H1 (cell line): ENCODE measurements at regions not wholly inside any gene's neighbourhood (a gene's known extent, or its start where the extent isn't known, plus 50 kb on each side); places are given as distances from the start of the nearest gene placed in this dataset.

Source experiments
- CTCF ChIA-PET: fragments of 300-600 bp; sonication (Branson Sonifier 250); formaldehyde crosslinking; loops from one replicate; lab custom pipeline; 2021; ENCODE audit not compliant: partially characterized antibody; lab: Charles Lee
- POLR2A ChIA-PET: fragments of 300-600 bp; sonication (Branson Sonifier 250); formaldehyde crosslinking; loops from one replicate; lab custom pipeline; 2021; ENCODE audit warnings: inconsistent platforms; ENCODE audit not compliant: partially characterized antibody; lab: Charles Lee
- DNase-seq, 2 experiments: peaks; one replicate each; pipeline versions ENCODE4 v3.0.0 to v3.0.0-alpha.2; 2010 to 2022; ENCODE audit warnings: low spot score in 2 of 2, low read depth in 1 of 2, mixed read lengths in 1 of 2
- FAIRE-seq: peaks from 2 replicates; lab custom pipeline; 2011; peaks lifted over from hg19 to GRCh38; lab: Jason Lieb, UNC
- H2AFZ ChIP-seq: 2 replicates; pipeline ENCODE4 v1.8.1; 2012; ENCODE audit warnings: low read length, inconsistent platforms
- H2AK5ac ChIP-seq: 2 replicates; pipeline ENCODE4 v1.6.1; 2013; ENCODE audit warnings: low read depth, low read length
- H2BK120ac ChIP-seq: replicated peaks from 2 replicates; pipeline ENCODE3; 2013; ENCODE audit warnings: low read depth, low read length, inconsistent platforms
- H2BK12ac ChIP-seq: 2 replicates; pipeline ENCODE4 v1.6.1; 2013; ENCODE audit warnings: low read depth, low read length
- H2BK15ac ChIP-seq: 2 replicates; pipeline ENCODE4 v1.6.1; 2013; ENCODE audit warnings: low read length
- H2BK20ac ChIP-seq: 2 replicates; pipeline ENCODE4 v1.6.1; 2013; ENCODE audit warnings: low read length
- H2BK5ac ChIP-seq: 2 replicates; pipeline ENCODE4 v1.6.1; 2013; ENCODE audit warnings: low read depth, low read length
- H3K14ac ChIP-seq: 2 replicates; pipeline ENCODE4 v1.6.1; 2013; ENCODE audit warnings: inconsistent platforms; ENCODE audit not compliant: insufficient read length
- H3K18ac ChIP-seq: 2 replicates; pipeline ENCODE4 v1.6.1; 2013; ENCODE audit warnings: low read length; ENCODE audit errors: extremely low read depth
- H3K23ac ChIP-seq: 2 replicates; pipeline ENCODE4 v1.6.1; 2013; ENCODE audit warnings: inconsistent platforms; ENCODE audit not compliant: insufficient read length
- H3K23me2 ChIP-seq: 2 replicates; pipeline ENCODE4 v1.6.1; 2013; ENCODE audit warnings: low read depth, low read length
- H3K27ac ChIP-seq: 2 replicates; pipeline ENCODE4 v1.6.1; 2011; ENCODE audit warnings: low read depth, low read length, inconsistent platforms
- H3K27me3 ChIP-seq, 4 experiments: replicated peaks in 1 of 4; 1 replicate in 1 of 4; 2 replicates in 3 of 4; pipeline versions ENCODE4 v1.6.1 to v1.8.1; 2011 to 2013; ENCODE audit warnings: low read length in 3 of 4, mild to moderate bottlenecking in 3 of 4, inconsistent platforms in 2 of 4, mixed read lengths in 2 of 4, moderate library complexity in 1 of 4; ENCODE audit not compliant: control insufficient read depth in 3 of 4, insufficient read depth in 3 of 4; ENCODE audit errors: extremely low read depth in 1 of 4
- H3K36me3 ChIP-seq, 4 experiments: 2 replicates each; pipeline versions ENCODE4 v1.6.1 to v1.8.1; 2011 to 2013; ENCODE audit warnings: mild to moderate bottlenecking in 4 of 4, low read length in 3 of 4, moderate library complexity in 2 of 4, control low read depth in 1 of 4, inconsistent platforms in 1 of 4; ENCODE audit not compliant: insufficient read depth in 4 of 4, control insufficient read depth in 2 of 4
- H3K4ac ChIP-seq: replicated peaks from 2 replicates; pipeline ENCODE3; 2013; ENCODE audit warnings: low read length, low read depth, mixed read lengths, inconsistent platforms; ENCODE audit not compliant: insufficient read length
- H3K4me1 ChIP-seq, 4 experiments: replicated peaks in 1 of 4; 1 replicate in 1 of 4; 2 replicates in 3 of 4; pipeline versions ENCODE4 v1.6.1 to v1.8.1; 2011 to 2013; ENCODE audit warnings: low read length in 3 of 4, inconsistent platforms in 2 of 4, mixed read lengths in 1 of 4; ENCODE audit not compliant: insufficient read depth in 4 of 4, control insufficient read depth in 3 of 4
- H3K4me2 ChIP-seq, 2 experiments: 2 replicates each; pipeline versions ENCODE4 v1.6.1 to v1.8.1; 2011 to 2013; ENCODE audit warnings: low read depth in 2 of 2, low read length in 2 of 2, control low read depth in 1 of 2, inconsistent platforms in 1 of 2, mild to moderate bottlenecking in 1 of 2; ENCODE audit not compliant: insufficient read depth in 1 of 2
- H3K4me3 ChIP-seq, 4 experiments: fragments of 200-600, 300-600 bp in 1 of 4; sonication (generic), shearing (Covaris generic), sonication (Bioruptor Twin) in 1 of 4; 2 replicates each; pipeline versions ENCODE4 v1.5.1 to v1.8.1; 2011 to 2016; ENCODE audit warnings: low read length in 4 of 4, low read depth in 3 of 4, control low read depth in 2 of 4, inconsistent platforms in 2 of 4, mild to moderate bottlenecking in 2 of 4, mixed read lengths in 1 of 4, moderate library complexity in 1 of 4; ENCODE audit not compliant: insufficient read depth in 2 of 4; ENCODE audit errors: extremely low read depth in 1 of 4
- H3K56ac ChIP-seq: replicated peaks from 2 replicates; pipeline ENCODE3; 2013; ENCODE audit warnings: low read depth, mild to moderate bottlenecking, mixed read lengths, low read length, inconsistent platforms; ENCODE audit not compliant: insufficient read length
- H3K79me1 ChIP-seq: 2 replicates; pipeline ENCODE4 v1.6.1; 2013; ENCODE audit warnings: low read depth, low read length, control low read depth
- H3K79me2 ChIP-seq, 2 experiments: 2 replicates each; pipeline versions ENCODE4 v1.6.1 to v1.8.1; 2012 to 2013; ENCODE audit warnings: low read length in 2 of 2, mild to moderate bottlenecking in 2 of 2, inconsistent platforms in 1 of 2; ENCODE audit not compliant: insufficient read depth in 2 of 2, control insufficient read depth in 1 of 2
- H3K9ac ChIP-seq, 4 experiments: replicated peaks in 1 of 4; 1 replicate in 1 of 4; 2 replicates in 3 of 4; pipeline versions ENCODE4 v1.6.1 to v1.8.1; 2011 to 2013; ENCODE audit warnings: low read depth in 3 of 4, low read length in 3 of 4, control low read depth in 2 of 4, mild to moderate bottlenecking in 2 of 4, moderate library complexity in 2 of 4, inconsistent platforms in 1 of 4; ENCODE audit errors: extremely low read depth in 1 of 4
- H3K9me3 ChIP-seq, 2 experiments: 2 replicates each; pipeline versions ENCODE4 v1.6.1 to v1.8.1; 2012 to 2013; ENCODE audit warnings: mild to moderate bottlenecking in 2 of 2, moderate library complexity in 2 of 2, control low read depth in 1 of 2, inconsistent platforms in 1 of 2, low read depth in 1 of 2, low read length in 1 of 2, mixed read lengths in 1 of 2; ENCODE audit not compliant: insufficient read depth in 2 of 2
- H4K20me1 ChIP-seq, 2 experiments: replicated peaks in 1 of 2; 2 replicates each; pipeline versions ENCODE3 to v1.8.1; 2011 to 2013; ENCODE audit warnings: inconsistent platforms in 2 of 2, low read length in 2 of 2, mild to moderate bottlenecking in 1 of 2; ENCODE audit not compliant: insufficient read depth in 2 of 2, control insufficient read depth in 1 of 2
- H4K5ac ChIP-seq: 2 replicates; pipeline ENCODE4 v1.6.1; 2013; ENCODE audit warnings: low read length, low read depth, mixed read lengths, inconsistent platforms; ENCODE audit not compliant: insufficient read length
- H4K8ac ChIP-seq: 2 replicates; pipeline ENCODE4 v1.8.0; 2013; ENCODE audit warnings: mild to moderate bottlenecking, moderate library complexity, low read length, inconsistent platforms; ENCODE audit not compliant: insufficient read depth; ENCODE audit errors: extremely low read depth
- H4K91ac ChIP-seq: replicated peaks from 2 replicates; pipeline ENCODE3; 2013; ENCODE audit warnings: low read length, mixed read lengths, inconsistent platforms; ENCODE audit not compliant: insufficient read length
- ASH2L ChIP-seq: fragments of 200-600, 300-600 bp; sonication (generic); IDR thresholded peaks from one replicate; pipeline ENCODE4 v1.7.1; 2017; ENCODE audit warnings: low read length
- ATF2 ChIP-seq: IDR thresholded peaks from 2 replicates; pipeline ENCODE4 v1.6.1; 2012; ENCODE audit warnings: low read length, inconsistent platforms
- CBX5 ChIP-seq: fragments of 300-800, 300-1000 bp; sonication (generic); IDR thresholded peaks from 2 replicates; pipeline ENCODE4 v1.7.1; 2016; ENCODE audit warnings: antibody characterized with exemption, low read length, low read depth
- CBX8 ChIP-seq: fragments of 300-800, 300-1000 bp; sonication (generic); IDR thresholded peaks from 2 replicates; pipeline ENCODE4 v1.7.1; 2016; ENCODE audit warnings: low read depth, low read length, borderline replicate concordance
- CHD2 ChIP-seq: IDR thresholded peaks from 2 replicates; pipeline ENCODE4 v1.6.1; 2012; ENCODE audit warnings: low read length, improper control_type of control experiment
- FOSL1 ChIP-seq: IDR thresholded peaks from 2 replicates; pipeline ENCODE4 v1.6.1; 2011; ENCODE audit warnings: mild to moderate bottlenecking, low read depth, low read length, moderate library complexity; ENCODE audit not compliant: insufficient read depth
- KDM4A ChIP-seq: IDR thresholded peaks from one replicate; pipeline ENCODE4 v1.7.1; 2012; ENCODE audit warnings: low read depth, mild to moderate bottlenecking, moderate library complexity, low read length, inconsistent platforms; ENCODE audit not compliant: severe bottlenecking
- KDM5A ChIP-seq: fragments of 200-600 bp; IDR thresholded peaks from 2 replicates; pipeline ENCODE4 v1.7.1; 2012; ENCODE audit warnings: mild to moderate bottlenecking, low read length, inconsistent platforms, mixed read lengths
- POLR2AphosphoS5 ChIP-seq: IDR thresholded peaks from 2 replicates; pipeline ENCODE4 v1.6.1; 2011; ENCODE audit warnings: low read depth, low read length
- RAD21 ChIP-seq, 2 experiments: IDR thresholded peaks in 1 of 2; conservative IDR thresholded peaks in 1 of 2; 2 replicates each; pipeline ENCODE4 v1.6.1; 2011; ENCODE audit warnings: low read depth in 2 of 2, low read length in 2 of 2, improper control_type of control experiment in 1 of 2, inconsistent platforms in 1 of 2, mild to moderate bottlenecking in 1 of 2, moderate library complexity in 1 of 2
- SP1 ChIP-seq: IDR thresholded peaks from 2 replicates; pipeline ENCODE4 v1.6.1; 2011; ENCODE audit warnings: low read depth, low read length
- SRF ChIP-seq: IDR thresholded peaks from 2 replicates; pipeline ENCODE4 v1.6.1; 2011; ENCODE audit warnings: mild to moderate bottlenecking, low read depth, low read length, moderate library complexity
- WGBS, 2 experiments: shearing (Covaris generic) in 1 of 2; methylation state at CpG; one replicate each; pipeline versions ENCODE4 v1.1.6 to v1.1.7; 2013 to 2015; ENCODE audit warnings: low lambda C conversion rate in 2 of 2, mixed read lengths in 2 of 2, inconsistent platforms in 1 of 2, low coverage in 1 of 2, missing lambda C conversion rate in 1 of 2; ENCODE audit not compliant: insufficient replicate concordance in 2 of 2, insufficient coverage in 1 of 2, insufficient read length in 1 of 2; ENCODE audit errors: extremely low coverage in 1 of 2, missing lambda C conversion rate in 1 of 2; 5-methylcytosine and 5-hydroxymethylcytosine counted together

DNA sequence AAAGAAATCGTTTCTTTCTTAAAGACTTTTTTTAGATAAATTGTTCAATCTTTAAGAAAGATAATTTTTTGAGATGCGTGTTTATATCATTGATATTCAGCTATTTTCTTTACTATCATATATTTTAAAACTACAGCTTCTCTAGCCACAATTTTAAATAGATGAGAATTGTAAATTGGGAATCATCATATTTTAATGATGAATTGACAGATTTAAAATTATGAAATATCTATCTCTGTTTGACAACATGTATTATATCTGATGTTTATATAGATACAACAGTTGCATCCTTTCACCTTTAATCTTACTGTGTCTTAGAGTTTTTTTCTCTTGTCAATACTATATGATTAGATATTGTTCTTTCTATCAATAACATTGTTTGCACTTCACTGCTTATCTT, 762.3 kb upstream of the GJE1 start:
- FAIRE-seq (no peak), DNase-seq (no peak)
- POLR2A ChIA-PET = no interaction called here
- no peak overlapping the region for H3K4ac ChIP-seq
- H4K8ac ChIP-seq = no peak overlapping the region
- H3K4me3 ChIP-seq = no peak overlapping the region
- no peaks in the 10 kb centered on the region for H3K4me1 ChIP-seq
- H4K91ac ChIP-seq = no peak overlapping the region
- no peak overlapping the region for H2BK120ac ChIP-seq
- no peak overlapping the region for H3K23ac ChIP-seq
- no peak overlapping the region for H3K14ac ChIP-seq
- no peaks in the 10 kb centered on the region for H3K79me2 ChIP-seq
- no peak overlapping the region for H3K4me2 ChIP-seq
- no peak overlapping the region for H3K27ac ChIP-seq
- 92% methylated on average over 2 of the region's 2 CpGs; no CpG with 5 or more reads in 1 of the 2 experiments for WGBS, 2 experiments
- H2BK12ac ChIP-seq = no peak overlapping the region
- H3K9ac ChIP-seq = no peak overlapping the region
- H3K18ac ChIP-seq = no peak overlapping the region
- H2AK5ac ChIP-seq = no peak overlapping the region
- H2BK15ac ChIP-seq = no peak overlapping the region
- H3K9me3 ChIP-seq = no peaks in the 10 kb centered on the region; a peak in 1 of 4 replicates
- H3K79me1 ChIP-seq = no peaks in the 10 kb centered on the region
- no peak overlapping the region for H2BK5ac ChIP-seq
- H4K20me1 ChIP-seq = no peaks in the 10 kb centered on the region
- CTCF ChIA-PET = no interaction called here
- H4K5ac ChIP-seq = no peak overlapping the region
- no peaks in the 10 kb centered on the region for H3K23me2 ChIP-seq
- no peak overlapping the region for H2BK20ac ChIP-seq
- no peak overlapping the region for H2AFZ ChIP-seq
- H3K27me3 ChIP-seq = no peaks in the 10 kb centered on the region
- no peak overlapping the region for H3K56ac ChIP-seq
- no peaks in the 10 kb centered on the region for H3K36me3 ChIP-seq
- TF ChIP-seq FOSL1 (no peak), ATF2 (no peak), CBX8 (no peak), POLR2AphosphoS5 (no peak), SP1 (no peak), CHD2 (no peak), KDM5A (no peak), RAD21 (IDR thresholded peaks at IDR 0.05 in 1 of 2, conservative IDR thresholded peaks at IDR 0.05 in 1 of 2; ENCODE audit: low read depth in 2 of 2, low read length in 2 of 2) (no peak), CBX5 (no peak), SRF (no peak), ASH2L (no peak), KDM4A (no peak)
